OCI-LY1 (cell line): ENCODE measurements at regions not wholly inside any gene's neighbourhood (a gene's known extent, or its start where the extent isn't known, plus 50 kb on each side); places are given as distances from the start of the nearest gene placed in this dataset.
"Not testable (repeated sequence)": the region's sequence is repeated elsewhere in the genome, so short reads cannot be mapped to it uniquely, and the experiment has no call there.

Source experiments
- H2AFZ ChIP-seq: fragments of 200-600 bp; sonication (generic), shearing (Covaris generic); 2 replicates; pipeline ENCODE4 v1.6.0; 2014; ENCODE audit warnings: antibody characterized with exemption, mild to moderate bottlenecking, low read length
- H3F3A ChIP-seq: fragments of 200-600 bp; sonication (generic), shearing (Covaris generic); 2 replicates; pipeline ENCODE4 v1.6.0; 2014; ENCODE audit warnings: mild to moderate bottlenecking, antibody characterized with exemption, low read length, moderate library complexity; ENCODE audit not compliant: insufficient read depth
- H3K27ac ChIP-seq: fragments of 200-600 bp; sonication (generic); 2 replicates; pipeline ENCODE4 v1.5.1; 2014; ENCODE audit warnings: low read length, mixed run types, mild to moderate bottlenecking, low read depth; ENCODE audit not compliant: poor library complexity, severe bottlenecking
- H3K27me3 ChIP-seq: fragments of 200-600 bp; sonication (generic); 2 replicates; pipeline ENCODE4 v1.6.0; 2014; ENCODE audit warnings: antibody characterized with exemption, mild to moderate bottlenecking, low read length, moderate library complexity; ENCODE audit not compliant: insufficient read depth
- H3K36me3 ChIP-seq: fragments of 200-600 bp; sonication (generic); 2 replicates; pipeline ENCODE4 v1.6.1; 2014; ENCODE audit warnings: mild to moderate bottlenecking, antibody characterized with exemption, low read length, moderate library complexity, mixed read lengths; ENCODE audit not compliant: insufficient read depth
- H3K4me1 ChIP-seq: fragments of 200-600 bp; sonication (generic); 2 replicates; pipeline ENCODE4 v1.5.1; 2014; ENCODE audit warnings: mild to moderate bottlenecking, low read length, moderate library complexity; ENCODE audit not compliant: insufficient read depth, severe bottlenecking
- H3K4me2 ChIP-seq: fragments of 200-600 bp; sonication (generic), shearing (Covaris generic); 2 replicates; pipeline ENCODE4 v1.6.1; 2014; ENCODE audit warnings: low read length
- H3K4me3 ChIP-seq: fragments of 200-600 bp; sonication (generic); 2 replicates; pipeline ENCODE4 v1.5.1; 2014; ENCODE audit warnings: low read length, low read depth, mild to moderate bottlenecking, mixed read lengths; ENCODE audit not compliant: poor library complexity, severe bottlenecking
- H3K79me2 ChIP-seq: fragments of 200-600 bp; shearing (Covaris generic); 2 replicates; pipeline ENCODE4 v1.6.1; 2016; ENCODE audit warnings: mixed run types, low read length, mixed read lengths; ENCODE audit not compliant: insufficient read depth
- H3K9ac ChIP-seq: fragments of 200-600 bp; sonication (generic), shearing (Covaris generic); 2 replicates; pipeline ENCODE4 v1.6.1; 2014; ENCODE audit warnings: mild to moderate bottlenecking, low read length, mixed read lengths
- H3K9me2 ChIP-seq: fragments of 200-600 bp; sonication (generic), shearing (Covaris generic); 2 replicates; pipeline ENCODE4 v1.6.1; 2014; ENCODE audit warnings: low read depth, mild to moderate bottlenecking, low read length, mixed read lengths
- H3K9me3 ChIP-seq: fragments of 200-600 bp; shearing (Covaris generic); 2 replicates; pipeline ENCODE4 v1.6.1; 2014; ENCODE audit warnings: low read length, mixed read lengths
- H4K20me1 ChIP-seq: fragments of 200-600 bp; sonication (generic), shearing (Covaris generic); 2 replicates; pipeline ENCODE4 v1.6.0; 2016; ENCODE audit warnings: mild to moderate bottlenecking, low read length; ENCODE audit not compliant: insufficient read depth
- CTCF ChIP-seq: fragments of 200-600 bp; sonication (generic), shearing (Covaris generic); IDR thresholded peaks from 2 replicates; pipeline ENCODE4 v1.5.1; 2017; ENCODE audit warnings: mild to moderate bottlenecking, antibody characterized with exemption, low read length, moderate library complexity, mixed read lengths
- EZH2 ChIP-seq: fragments of 200-600 bp; sonication (generic), shearing (Covaris generic); IDR thresholded peaks from 2 replicates; pipeline ENCODE4 v1.8.0; 2017; ENCODE audit warnings: borderline replicate concordance, mixed run types, mild to moderate bottlenecking, antibody characterized with exemption, low read length, moderate library complexity, mixed read lengths

GRCh38 chrX:143240658-143241057, 214.9 kb downstream of the SPANXN4 start:
- no peaks in the 10 kb centered on the region for H4K20me1 ChIP-seq
- TF ChIP-seq CTCF (no peak), EZH2 (no peak)
- H2AFZ ChIP-seq, result no peak overlapping the region
- no peaks in the 10 kb centered on the region for H3F3A ChIP-seq
- H3K9me2 ChIP-seq, result no peaks in the 10 kb centered on the region
- no peak overlapping the region for H3K4me3 ChIP-seq
- no peak overlapping the region for H3K27ac ChIP-seq
- no peak overlapping the region for H3K9ac ChIP-seq
- H3K36me3 ChIP-seq, result no peaks in the 10 kb centered on the region
- H3K9me3 ChIP-seq, result no peaks in the 10 kb centered on the region
- H3K27me3 ChIP-seq, result no peaks in the 10 kb centered on the region
- no peaks in the 10 kb centered on the region for H3K4me1 ChIP-seq
- H3K79me2 ChIP-seq, result no peaks in the 10 kb centered on the region
- H3K4me2 ChIP-seq, result no peak overlapping the region

GRCh38 chrX:143231492-143231891, 205.8 kb downstream of the SPANXN4 start:
- H3K4me1 ChIP-seq, result no peaks in the 10 kb centered on the region
- no peaks in the 10 kb centered on the region for H3K27me3 ChIP-seq
- no peak overlapping the region for H3K4me3 ChIP-seq
- H3K4me2 ChIP-seq, result no peak overlapping the region
- no peaks in the 10 kb centered on the region for H3K36me3 ChIP-seq
- no peak overlapping the region for H3K27ac ChIP-seq
- H3K9me3 ChIP-seq, result no peaks in the 10 kb centered on the region
- no peaks in the 10 kb centered on the region for H4K20me1 ChIP-seq
- no peak overlapping the region for H3K9ac ChIP-seq
- TF ChIP-seq EZH2 (no peak), CTCF (no peak)
- H3F3A ChIP-seq, result no peaks in the 10 kb centered on the region
- no peaks in the 10 kb centered on the region for H3K79me2 ChIP-seq
- no peak overlapping the region for H2AFZ ChIP-seq
- H3K9me2 ChIP-seq, result no peaks in the 10 kb centered on the region

- not testable (repeated sequence) for H3K27me3 ChIP-seq, H3K4me3 ChIP-seq, H3K9me2 ChIP-seq, H2AFZ ChIP-seq, H4K20me1 ChIP-seq, H3K36me3 ChIP-seq, H3K4me1 ChIP-seq, H3F3A ChIP-seq, H3K9ac ChIP-seq, H3K4me2 ChIP-seq, H3K27ac ChIP-seq, H3K9me3 ChIP-seq, H3K79me2 ChIP-seq
Measured at GRCh38 chrX:143228600-143228999, 202.9 kb downstream of the SPANXN4 start.

- Histone ChIP-seq H3K36me3 (no peaks in the 10 kb centered on the region), H3K27ac (no peak overlapping the region), H3K27me3 (no peaks in the 10 kb centered on the region), H3K9me2 (no peaks in the 10 kb centered on the region), H3K9ac (no peak overlapping the region), H3K4me2 (no peak overlapping the region), H3K9me3 (no peaks in the 10 kb centered on the region), H3K4me1 (no peaks in the 10 kb centered on the region), H2AFZ (no peak overlapping the region), H3K4me3 (no peak overlapping the region), H3K79me2 (no peaks in the 10 kb centered on the region), H4K20me1 (no peaks in the 10 kb centered on the region), H3F3A (no peaks in the 10 kb centered on the region)
- TF ChIP-seq CTCF (no peak), EZH2 (no peak)
Measured at GRCh38 chrX:143206966-143207365, 181.2 kb downstream of the SPANXN4 start.
